IMR-90 (cell line): ENCODE measurements at regions not wholly inside any gene's neighbourhood (a gene's known extent, or its start where the extent isn't known, plus 50 kb on each side); places are given as distances from the start of the nearest gene placed in this dataset.

Source experiments
- ATAC-seq: fragments of 200-7000 bp; cut with Tn5 transposase; 2 replicates; pipeline ENCODE4 v1.9.1; 2020; ENCODE audit warnings: low read depth, mild to moderate bottlenecking, moderate library complexity
- BruUV-seq: library from RNA; stranded (reverse); fragments of 400-500 nt; replicated peaks from 2 replicates; lab custom pipeline; 2021; lab: Mats Ljungman, UMichigan
- CTCF ChIA-PET: fragments of 300-600 bp; formaldehyde crosslinking; extraction: SDS; loops from one replicate; lab custom pipeline; 2021; ENCODE audit warnings: antibody characterized with exemption; lab: Yijun Ruan, JAX
- POLR2A ChIA-PET: fragments of 300-600 bp; sonication (Branson Sonifier 250); formaldehyde crosslinking; loops from one replicate; lab custom pipeline; 2022; ENCODE audit warnings: antibody characterized with exemption; ENCODE audit not compliant: unreplicated experiment; lab: Charles Lee
- DNase-seq: peaks from one replicate; pipeline ENCODE4 v3.0.0; 2013
- H2AFZ ChIP-seq: replicated peaks from 2 replicates; pipeline ENCODE3; 2013; ENCODE audit warnings: low read length, mild to moderate bottlenecking; ENCODE audit not compliant: poor library complexity
- H2AK5ac ChIP-seq: 2 replicates; pipeline ENCODE4 v1.6.1; 2013; ENCODE audit warnings: low read depth, low read length, inconsistent platforms
- H2AK9ac ChIP-seq: replicated peaks from 2 replicates; pipeline ENCODE3; 2013; ENCODE audit warnings: mild to moderate bottlenecking, low read depth, low read length, moderate library complexity; ENCODE audit not compliant: poor library complexity
- H2BK120ac ChIP-seq: 2 replicates; pipeline ENCODE4 v1.6.1; 2013; ENCODE audit warnings: low read depth, low read length, inconsistent platforms
- H2BK15ac ChIP-seq: 3 replicates; pipeline ENCODE4 v1.6.1; 2013; ENCODE audit warnings: low read depth, low read length, inconsistent platforms
- H2BK20ac ChIP-seq: 2 replicates; pipeline ENCODE4 v1.6.1; 2013; ENCODE audit warnings: low read depth, mild to moderate bottlenecking, inconsistent platforms, low read length, moderate library complexity
- H2BK5ac ChIP-seq: 2 replicates; pipeline ENCODE4 v1.6.1; 2013; ENCODE audit warnings: mild to moderate bottlenecking, low read depth, low read length, inconsistent platforms; ENCODE audit not compliant: poor library complexity, severe bottlenecking
- H3K14ac ChIP-seq: replicated peaks from 2 replicates; pipeline ENCODE4 v1.6.1; 2013; ENCODE audit warnings: low read depth, low read length, inconsistent platforms
- H3K18ac ChIP-seq: 2 replicates; pipeline ENCODE4 v1.6.1; 2013; ENCODE audit warnings: low read depth, low read length, control low read depth
- H3K23ac ChIP-seq: 2 replicates; pipeline ENCODE4 v1.6.1; 2013; ENCODE audit warnings: low read depth, low read length, inconsistent platforms
- H3K27ac ChIP-seq: 2 replicates; pipeline ENCODE4 v1.5.1; 2013; ENCODE audit warnings: mild to moderate bottlenecking, control low read depth, low read length; ENCODE audit not compliant: insufficient read depth
- H3K27me3 ChIP-seq: 2 replicates; pipeline ENCODE4 v1.6.1; 2013; ENCODE audit warnings: low read length; ENCODE audit not compliant: control insufficient read depth, insufficient read depth
- H3K36me3 ChIP-seq: 2 replicates; pipeline ENCODE4 v1.6.1; 2013; ENCODE audit warnings: low read length, mixed read lengths; ENCODE audit not compliant: control insufficient read depth, insufficient read depth
- H3K4ac ChIP-seq: 2 replicates; pipeline ENCODE4 v1.6.1; 2013; ENCODE audit warnings: low read depth, low read length, inconsistent platforms
- H3K4me1 ChIP-seq: 2 replicates; pipeline ENCODE4 v1.6.1; 2013; ENCODE audit warnings: low read length, mixed read lengths; ENCODE audit not compliant: control insufficient read depth, insufficient read depth
- H3K4me2 ChIP-seq: 2 replicates; pipeline ENCODE4 v1.6.1; 2013; ENCODE audit warnings: low read depth, mild to moderate bottlenecking, control low read depth, low read length, moderate library complexity
- H3K4me3 ChIP-seq: 2 replicates; pipeline ENCODE4 v1.5.1; 2013; ENCODE audit warnings: low read depth, mild to moderate bottlenecking, control low read depth, low read length, moderate library complexity; ENCODE audit not compliant: insufficient read depth
- H3K56ac ChIP-seq: 2 replicates; pipeline ENCODE4 v1.6.1; 2013; ENCODE audit warnings: low read length, inconsistent platforms; ENCODE audit not compliant: insufficient read depth; ENCODE audit errors: extremely low read depth
- H3K79me1 ChIP-seq, 2 experiments: 2 replicates each; pipeline ENCODE4 v1.6.1; 2013; ENCODE audit warnings: low read length in 2 of 2, inconsistent platforms in 1 of 2, low read depth in 1 of 2
- H3K9ac ChIP-seq: 2 replicates; pipeline ENCODE4 v1.6.1; 2013; ENCODE audit warnings: low read depth, low read length, control low read depth
- H3K9me1 ChIP-seq: 2 replicates; pipeline ENCODE4 v1.6.1; 2013; ENCODE audit warnings: low read length, inconsistent platforms; ENCODE audit not compliant: insufficient read depth
- H3K9me3 ChIP-seq: 2 replicates; pipeline ENCODE4 v1.6.1; 2013; ENCODE audit warnings: low read length; ENCODE audit not compliant: control insufficient read depth, insufficient read depth
- H4K20me1 ChIP-seq: 2 replicates; pipeline ENCODE4 v1.6.1; 2013; ENCODE audit warnings: low read length, inconsistent platforms; ENCODE audit not compliant: insufficient read depth
- H4K5ac ChIP-seq: 2 replicates; pipeline ENCODE4 v1.6.1; 2013; ENCODE audit warnings: mild to moderate bottlenecking, low read depth, low read length, control low read depth
- H4K8ac ChIP-seq, 2 experiments: 2 replicates each; pipeline ENCODE4 v1.6.1; 2013; ENCODE audit warnings: low read depth in 2 of 2, low read length in 2 of 2, control low read depth in 1 of 2, inconsistent platforms in 1 of 2
- H4K91ac ChIP-seq: 2 replicates; pipeline ENCODE4 v1.6.1; 2013; ENCODE audit warnings: low read depth, low read length, inconsistent platforms; ENCODE audit not compliant: insufficient read depth
- BHLHE40 ChIP-seq: fragments of 150-350 bp; IDR thresholded peaks from 2 replicates; pipeline ENCODE4 v1.6.1; 2016; ENCODE audit warnings: mild to moderate bottlenecking, low read depth, low read length
- CEBPB ChIP-seq: IDR thresholded peaks from 2 replicates; pipeline ENCODE4 v1.6.1; 2012; ENCODE audit warnings: low read depth, low read length, improper control_type of control experiment
- CHD1 ChIP-seq: IDR thresholded peaks from 2 replicates; pipeline ENCODE4 v1.6.1; 2012; ENCODE audit warnings: low read depth, low read length, improper control_type of control experiment
- CTCF ChIP-seq: conservative IDR thresholded peaks from 2 replicates; pipeline ENCODE4 v1.5.1; 2012; ENCODE audit warnings: mild to moderate bottlenecking, low read depth, low read length, improper control_type of control experiment
- ELK1 ChIP-seq: fragments of 150-350 bp; IDR thresholded peaks from 2 replicates; pipeline ENCODE4 v1.6.1; 2016; ENCODE audit warnings: low read depth, mild to moderate bottlenecking, low read length, moderate library complexity, borderline replicate concordance
- FOS ChIP-seq: fragments of 150-350 bp; IDR thresholded peaks from 2 replicates; pipeline ENCODE4 v1.6.1; 2016; ENCODE audit warnings: low read depth, low read length
- MAFK ChIP-seq: IDR thresholded peaks from 2 replicates; pipeline ENCODE4 v1.6.1; 2012; ENCODE audit warnings: low read depth, low read length, improper control_type of control experiment
- MAZ ChIP-seq: IDR thresholded peaks from 2 replicates; pipeline ENCODE4 v1.6.1; 2012; ENCODE audit warnings: low read depth, mild to moderate bottlenecking, low read length, improper control_type of control experiment, moderate library complexity, borderline replicate concordance
- MXI1 ChIP-seq: IDR thresholded peaks from 2 replicates; pipeline ENCODE4 v1.6.1; 2012; ENCODE audit warnings: low read depth, mild to moderate bottlenecking, low read length, moderate library complexity, borderline replicate concordance
- NFE2L2 ChIP-seq: fragments of 150-350 bp; IDR thresholded peaks from 2 replicates; pipeline ENCODE4 v1.6.1; 2016; ENCODE audit warnings: low read depth, mild to moderate bottlenecking, low read length
- POLR2A ChIP-seq: IDR thresholded peaks from 2 replicates; pipeline ENCODE4 v1.6.1; 2012; ENCODE audit warnings: mild to moderate bottlenecking, low read depth, low read length
- RAD21 ChIP-seq: IDR thresholded peaks from 2 replicates; pipeline ENCODE4 v1.6.1; 2012; ENCODE audit warnings: low read length, improper control_type of control experiment
- RCOR1 ChIP-seq: IDR thresholded peaks from 2 replicates; pipeline ENCODE4 v1.6.1; 2012; ENCODE audit warnings: mild to moderate bottlenecking, low read length, improper control_type of control experiment; ENCODE audit not compliant: insufficient replicate concordance
- RFX5 ChIP-seq: IDR thresholded peaks from 2 replicates; pipeline ENCODE4 v1.8.0; 2012; ENCODE audit warnings: low read depth, mild to moderate bottlenecking, low read length, moderate library complexity
- SMC3 ChIP-seq: fragments of 150-350 bp; IDR thresholded peaks from 2 replicates; pipeline ENCODE4 v1.6.1; 2016; ENCODE audit warnings: low read depth, mild to moderate bottlenecking, antibody characterized with exemption, low read length, moderate library complexity
- WGBS, 2 experiments: methylation state at CpG; one replicate each; pipeline versions ENCODE4 v1.1.5 to v1.1.7; 2013; ENCODE audit warnings: missing lambda C conversion rate in 2 of 2; ENCODE audit not compliant: insufficient read length in 1 of 2; ENCODE audit errors: extremely low coverage in 2 of 2; 5-methylcytosine and 5-hydroxymethylcytosine counted together
- dilution Hi-C: fragments of 300-500 bp; cut with HindIII; formaldehyde crosslinking; loops from one replicate; pipeline ENCODE4 v1.14.3; 2018; ENCODE audit warnings: low sequenced_read_pairs; ENCODE audit not compliant: unreplicated experiment
- in situ Hi-C: fragments of 300-500 bp; cut with MboI; formaldehyde crosslinking; loops from 3 replicates; pipeline ENCODE4 v1.14.3; 2019; ENCODE audit warnings: low sequenced_read_pairs, inconsistent platforms, mixed read lengths
- intact Hi-C: fragments of 100-400 bp; cut with micrococcal nuclease; formaldehyde crosslinking; loops from 2 replicates; pipeline ENCODE4 v1.10.0; 2022
- TF ChIP-seq, protein P1 (sequence below): fragments of 150-350 bp; IDR thresholded peaks from 2 replicates; pipeline ENCODE4 v1.6.1; 2017; ENCODE audit warnings: mild to moderate bottlenecking, antibody characterized with exemption, low read length, low read depth

DNA sequence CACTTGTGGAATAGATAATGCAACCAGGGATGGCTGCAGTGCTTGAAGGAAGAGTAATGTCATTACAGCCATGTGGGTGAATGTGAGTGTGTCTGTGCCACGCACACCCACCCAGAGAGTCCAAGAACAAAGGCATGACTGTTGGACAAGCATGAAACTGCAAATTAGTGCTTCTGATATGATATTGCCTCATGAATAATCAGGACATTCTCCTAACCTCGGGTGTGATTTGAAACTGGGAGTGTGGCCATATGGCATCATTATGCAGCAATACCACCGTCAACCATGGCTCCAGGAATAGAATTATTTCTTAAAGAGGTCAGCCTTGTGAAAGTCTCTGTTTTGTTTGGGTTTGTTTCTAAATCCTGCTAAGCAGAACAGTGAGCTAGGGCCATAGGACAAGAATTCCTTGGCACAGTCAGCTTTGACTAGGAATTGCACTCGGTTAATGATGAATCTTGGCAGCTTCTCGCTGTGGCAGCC, 678.0 kb upstream of the RAB6C start:
- no peaks in the 10 kb centered on the region for H3K79me1 ChIP-seq
- H3K36me3 ChIP-seq = no peaks in the 10 kb centered on the region
- no peak overlapping the region for H3K23ac ChIP-seq
- H3K4me3 ChIP-seq = no peak overlapping the region
- no peaks in the 10 kb centered on the region for H3K4me1 ChIP-seq
- no peak overlapping the region for H3K27ac ChIP-seq
- H3K9me1 ChIP-seq = no peaks in the 10 kb centered on the region
- H4K8ac ChIP-seq = no peak overlapping the region
- H2AFZ ChIP-seq = no peak overlapping the region
- peaks cover 15% of the 10 kb centered on the region for H3K9me3 ChIP-seq
- no peak overlapping the region for H3K4ac ChIP-seq
- H3K27me3 ChIP-seq = no peaks in the 10 kb centered on the region
- H2BK5ac ChIP-seq = no peak overlapping the region
- H3K9ac ChIP-seq = no peak overlapping the region
- DNase-seq = no peak
- no peak overlapping the region for H2BK15ac ChIP-seq
- H2BK20ac ChIP-seq = no peak overlapping the region
- H3K18ac ChIP-seq = no peak overlapping the region
- no peak overlapping the region for H3K56ac ChIP-seq
- ChIA-PET POLR2A (no interaction called here), CTCF (no interaction called here)
- intact Hi-C loops = no loop called here
- H4K5ac ChIP-seq = no peak overlapping the region
- BruUV-seq = no TSS peak
- no peak overlapping the region for H2BK120ac ChIP-seq
- 40% methylated on average over 1 of the region's 5 CpGs; no CpG with 5 or more reads in 1 of the 2 experiments for WGBS, 2 experiments
- H2AK9ac ChIP-seq = no peak overlapping the region
- TF ChIP-seq SMC3 = no peak
- no peak for TF ChIP-seq POLR2A
- TF ChIP-seq CEBPB = no peak
- TF ChIP-seq, protein P1, sequence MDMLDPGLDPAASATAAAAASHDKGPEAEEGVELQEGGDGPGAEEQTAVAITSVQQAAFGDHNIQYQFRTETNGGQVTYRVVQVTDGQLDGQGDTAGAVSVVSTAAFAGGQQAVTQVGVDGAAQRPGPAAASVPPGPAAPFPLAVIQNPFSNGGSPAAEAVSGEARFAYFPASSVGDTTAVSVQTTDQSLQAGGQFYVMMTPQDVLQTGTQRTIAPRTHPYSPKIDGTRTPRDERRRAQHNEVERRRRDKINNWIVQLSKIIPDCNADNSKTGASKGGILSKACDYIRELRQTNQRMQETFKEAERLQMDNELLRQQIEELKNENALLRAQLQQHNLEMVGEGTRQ = no peak
- no peak for TF ChIP-seq FOS
- no peak for TF ChIP-seq ELK1
- TF ChIP-seq MAFK = no peak
- no peak for TF ChIP-seq RAD21
- no peak for TF ChIP-seq CTCF
- no peak for TF ChIP-seq NFE2L2
- TF ChIP-seq RCOR1 = no peak
- no peak for TF ChIP-seq MAZ
- no peak for TF ChIP-seq RFX5
- no peak for TF ChIP-seq CHD1
- TF ChIP-seq MXI1 = no peak
- no peak for TF ChIP-seq BHLHE40
- no peaks in the 10 kb centered on the region for H4K20me1 ChIP-seq
- H4K91ac ChIP-seq = no peak overlapping the region
- no peak for ATAC-seq
- H3K4me2 ChIP-seq = no peak overlapping the region
- dilution Hi-C loops = no loop called here
- H3K14ac ChIP-seq = no peak overlapping the region
- in situ Hi-C loops = no loop called here
- H2AK5ac ChIP-seq = no peak overlapping the region
